SK-N-SH treated with all-trans-retinoic acid at 6 μM for 48 hours (cell line): ENCODE measurements at regions not wholly inside any gene's neighbourhood (a gene's known extent, or its start where the extent isn't known, plus 50 kb on each side); places are given as distances from the start of the nearest gene placed in this dataset.

ENCODE experiments used
- ARNTL ChIP-seq: fragments of 450-650 bp; formaldehyde crosslinking; IDR thresholded peaks from 2 replicates; pipeline ENCODE4 v1.5.0; 2020; ENCODE audit warnings: low read depth, mild to moderate bottlenecking, moderate library complexity, borderline replicate concordance
- CSDC2 ChIP-seq: fragments of 250-450 bp; sonication (Bioruptor Pico); IDR thresholded peaks from 2 replicates; pipeline ENCODE4 v1.5.0; 2020; ENCODE audit warnings: mild to moderate bottlenecking, moderate library complexity
- RARB ChIP-seq: fragments of 250-450 bp; sonication (Bioruptor Pico); IDR thresholded peaks from 2 replicates; pipeline ENCODE4 v1.8.0; 2021; ENCODE audit warnings: mild to moderate bottlenecking, moderate library complexity
- SNAI2 ChIP-seq: fragments of 250-450 bp; sonication (Bioruptor Pico); IDR thresholded peaks from 2 replicates; pipeline ENCODE4 v1.5.0; 2020; ENCODE audit warnings: mild to moderate bottlenecking, moderate library complexity
- ZFP30 ChIP-seq: fragments of 450-650 bp; formaldehyde crosslinking; IDR thresholded peaks from 2 replicates; pipeline ENCODE4 v1.5.0; 2022; ENCODE audit warnings: mild to moderate bottlenecking, moderate library complexity
- ZNF8 ChIP-seq: fragments of 450-650 bp; formaldehyde crosslinking; IDR thresholded peaks from 2 replicates; pipeline ENCODE4 v1.5.0; 2020; ENCODE audit warnings: mild to moderate bottlenecking, moderate library complexity
- TF ChIP-seq, protein P1 (sequence below): fragments of 250-450 bp; sonication (Bioruptor Pico); IDR thresholded peaks from 2 replicates; pipeline ENCODE4 v1.5.0; 2020; ENCODE audit warnings: mild to moderate bottlenecking, moderate library complexity

DNA sequence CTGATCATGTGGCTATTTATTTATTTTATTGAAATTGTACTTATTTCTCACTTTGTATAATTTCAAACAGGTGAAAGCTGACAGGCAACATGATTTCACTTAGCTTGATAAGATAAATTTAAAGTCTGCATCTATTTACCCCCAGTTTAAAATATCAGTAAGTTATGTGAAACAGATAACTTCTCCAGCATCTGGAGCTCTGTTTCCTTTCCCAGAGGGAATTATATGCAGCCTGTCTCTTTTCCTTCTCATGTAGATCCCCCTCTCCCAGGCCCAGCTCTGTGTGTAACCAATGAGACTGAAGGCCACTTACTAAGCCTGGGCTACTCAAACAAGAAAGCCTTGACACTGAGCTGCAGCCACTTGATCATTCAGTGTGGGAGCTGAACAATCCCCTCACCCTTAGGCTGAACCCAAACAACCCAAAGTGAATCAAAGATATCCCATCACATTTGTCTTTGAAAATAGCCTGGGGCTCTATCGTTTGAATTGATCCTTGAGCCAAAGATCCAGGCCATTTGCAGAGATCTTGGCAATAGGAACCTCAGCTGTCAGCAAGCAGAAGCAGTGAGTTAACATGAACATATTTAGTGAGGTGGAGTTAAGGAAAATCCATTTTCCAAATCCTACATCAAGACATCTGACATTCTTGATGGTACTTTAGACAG is 383.9 kb downstream of the TGFB2 start:
- TF ChIP-seq RARB (CRISPR knock-in tag), result no peak
- TF ChIP-seq SNAI2 (CRISPR knock-in tag), result no peak
- no peak for TF ChIP-seq ZFP30 (CRISPR knock-in tag)
- TF ChIP-seq ZNF8 (CRISPR knock-in tag), result no peak
- no peak for TF ChIP-seq ARNTL
- no peak for TF ChIP-seq CSDC2 (CRISPR knock-in tag)
- TF ChIP-seq, protein P1, sequence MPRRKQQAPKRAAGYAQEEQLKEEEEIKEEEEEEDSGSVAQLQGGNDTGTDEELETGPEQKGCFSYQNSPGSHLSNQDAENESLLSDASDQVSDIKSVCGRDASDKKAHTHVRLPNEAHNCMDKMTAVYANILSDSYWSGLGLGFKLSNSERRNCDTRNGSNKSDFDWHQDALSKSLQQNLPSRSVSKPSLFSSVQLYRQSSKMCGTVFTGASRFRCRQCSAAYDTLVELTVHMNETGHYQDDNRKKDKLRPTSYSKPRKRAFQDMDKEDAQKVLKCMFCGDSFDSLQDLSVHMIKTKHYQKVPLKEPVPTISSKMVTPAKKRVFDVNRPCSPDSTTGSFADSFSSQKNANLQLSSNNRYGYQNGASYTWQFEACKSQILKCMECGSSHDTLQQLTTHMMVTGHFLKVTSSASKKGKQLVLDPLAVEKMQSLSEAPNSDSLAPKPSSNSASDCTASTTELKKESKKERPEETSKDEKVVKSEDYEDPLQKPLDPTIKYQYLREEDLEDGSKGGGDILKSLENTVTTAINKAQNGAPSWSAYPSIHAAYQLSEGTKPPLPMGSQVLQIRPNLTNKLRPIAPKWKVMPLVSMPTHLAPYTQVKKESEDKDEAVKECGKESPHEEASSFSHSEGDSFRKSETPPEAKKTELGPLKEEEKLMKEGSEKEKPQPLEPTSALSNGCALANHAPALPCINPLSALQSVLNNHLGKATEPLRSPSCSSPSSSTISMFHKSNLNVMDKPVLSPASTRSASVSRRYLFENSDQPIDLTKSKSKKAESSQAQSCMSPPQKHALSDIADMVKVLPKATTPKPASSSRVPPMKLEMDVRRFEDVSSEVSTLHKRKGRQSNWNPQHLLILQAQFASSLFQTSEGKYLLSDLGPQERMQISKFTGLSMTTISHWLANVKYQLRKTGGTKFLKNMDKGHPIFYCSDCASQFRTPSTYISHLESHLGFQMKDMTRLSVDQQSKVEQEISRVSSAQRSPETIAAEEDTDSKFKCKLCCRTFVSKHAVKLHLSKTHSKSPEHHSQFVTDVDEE, result no peak
